Ovary (tissue), 3 donors: ENCODE measurements at regions not wholly inside any gene's neighbourhood (a gene's known extent, or its start where the extent isn't known, plus 50 kb on each side); places are given as distances from the start of the nearest gene placed in this dataset.

Source experiments
- EP300 ChIP-seq: sonication (generic); formaldehyde crosslinking; IDR thresholded peaks from one replicate; pipeline ENCODE4 v1.6.1; 2017; ENCODE audit warnings: antibody characterized with exemption
- TF ChIP-seq, protein P1 (sequence below), 3 donors: fragments of 450-650 bp in 2 of 3; fragments of 200-600 bp in 1 of 3; IDR thresholded peaks; one replicate each; pipeline versions ENCODE4 v1.5.1 to v1.8.0; 2016 to 2022; ENCODE audit warnings: antibody characterized with exemption in 3 of 3, mild to moderate bottlenecking in 1 of 3
- donor health status: DM: no; HTN: no; CAD: no.

DNA sequence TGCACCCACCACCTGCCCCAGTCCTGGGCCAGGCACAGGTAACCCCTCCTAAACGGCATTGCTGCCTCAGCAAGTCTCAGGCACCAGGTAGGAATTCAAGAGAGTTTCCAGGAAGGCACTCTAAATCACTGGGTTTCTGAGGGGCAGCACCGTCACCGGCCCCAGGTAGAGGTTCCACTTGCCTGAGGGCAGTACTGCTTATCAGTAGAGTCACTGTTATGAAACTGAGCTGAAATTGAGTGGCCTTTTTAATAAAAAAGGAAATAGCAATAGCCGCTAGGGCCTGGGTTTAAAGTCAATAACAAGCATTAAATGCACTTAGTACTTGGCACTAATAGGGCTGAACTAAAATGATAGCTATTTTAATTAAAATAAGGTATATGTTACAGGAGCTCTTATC, 653.7 kb downstream of the METTL4 start:
- TF ChIP-seq, protein P1, sequence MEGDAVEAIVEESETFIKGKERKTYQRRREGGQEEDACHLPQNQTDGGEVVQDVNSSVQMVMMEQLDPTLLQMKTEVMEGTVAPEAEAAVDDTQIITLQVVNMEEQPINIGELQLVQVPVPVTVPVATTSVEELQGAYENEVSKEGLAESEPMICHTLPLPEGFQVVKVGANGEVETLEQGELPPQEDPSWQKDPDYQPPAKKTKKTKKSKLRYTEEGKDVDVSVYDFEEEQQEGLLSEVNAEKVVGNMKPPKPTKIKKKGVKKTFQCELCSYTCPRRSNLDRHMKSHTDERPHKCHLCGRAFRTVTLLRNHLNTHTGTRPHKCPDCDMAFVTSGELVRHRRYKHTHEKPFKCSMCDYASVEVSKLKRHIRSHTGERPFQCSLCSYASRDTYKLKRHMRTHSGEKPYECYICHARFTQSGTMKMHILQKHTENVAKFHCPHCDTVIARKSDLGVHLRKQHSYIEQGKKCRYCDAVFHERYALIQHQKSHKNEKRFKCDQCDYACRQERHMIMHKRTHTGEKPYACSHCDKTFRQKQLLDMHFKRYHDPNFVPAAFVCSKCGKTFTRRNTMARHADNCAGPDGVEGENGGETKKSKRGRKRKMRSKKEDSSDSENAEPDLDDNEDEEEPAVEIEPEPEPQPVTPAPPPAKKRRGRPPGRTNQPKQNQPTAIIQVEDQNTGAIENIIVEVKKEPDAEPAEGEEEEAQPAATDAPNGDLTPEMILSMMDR (IDR thresholded peaks at IDR 0.05): no peak
- TF ChIP-seq EP300: no peak
